ENCODE measurements at regions not wholly inside any gene's neighbourhood (a gene's known extent, or its start where the extent isn't known, plus 50 kb on each side); places are given as distances from the start of the nearest gene placed in this dataset.

DNA sequence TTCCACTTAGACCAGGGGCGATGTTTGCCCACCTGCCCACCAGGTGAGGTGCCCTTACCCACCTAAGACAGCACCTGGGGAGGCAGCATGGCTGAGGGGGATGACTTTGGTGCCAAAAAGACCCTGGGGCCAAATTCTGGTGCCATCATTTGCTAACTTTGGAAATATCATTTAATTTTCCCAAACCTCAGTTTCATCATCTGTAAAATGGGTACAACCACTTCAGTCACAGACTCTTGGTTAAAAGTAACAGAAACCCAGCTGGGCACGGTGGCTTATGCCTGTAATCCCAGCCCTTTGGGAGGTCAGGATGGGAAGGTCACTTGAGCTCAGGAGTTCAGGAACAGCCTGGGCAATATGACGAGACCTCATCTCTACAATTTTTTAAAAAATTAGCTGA, 177.8 kb downstream of the USP12 start:
- Histone ChIP-seq H3K36me3 (no peaks in the 10 kb centered on the region), H3K4me1 (peaks cover 0 to 19% (median 9%) of the 10 kb centered on the region in 4 donors), H3K9me3 (no peaks in the 10 kb centered on the region), H3K27ac (peak overlapping the region; percentile 17 to 73 (median 37)), H3K27me3 (no peaks in the 10 kb centered on the region), H3K4me3 (no peak overlapping the region)
- no peak for DNase-seq
- intact Hi-C loops (cut with DNase I; ENCODE audit: low total_unique reads): no loop called here
- WGBS, 2 donors (ENCODE audit: low coverage in 1 of 2): 95% methylated on average over 3 of the region's 3 CpGs; no CpG with 5 or more reads in 1 of the 2 donors
- in situ Hi-C loops (cut with MboI; ENCODE audit: low pct_ligation_motif_present in 1 of 4, low pct_unique_long_range_greater_than_20kb in 1 of 4, low sequenced_read_pairs in 3 of 4): loop anchor here in 2 of 4 donors (25.0 kb wide), 4 partner anchors 169 to 994 kb away; partner anchors contain the start of genes RASL11A (in 1 of the 2), RPL21 (in 1 of the 2), URAD (in 1 of the 2) and USP12 (in 1 of the 2)
- TF ChIP-seq, protein P1, sequence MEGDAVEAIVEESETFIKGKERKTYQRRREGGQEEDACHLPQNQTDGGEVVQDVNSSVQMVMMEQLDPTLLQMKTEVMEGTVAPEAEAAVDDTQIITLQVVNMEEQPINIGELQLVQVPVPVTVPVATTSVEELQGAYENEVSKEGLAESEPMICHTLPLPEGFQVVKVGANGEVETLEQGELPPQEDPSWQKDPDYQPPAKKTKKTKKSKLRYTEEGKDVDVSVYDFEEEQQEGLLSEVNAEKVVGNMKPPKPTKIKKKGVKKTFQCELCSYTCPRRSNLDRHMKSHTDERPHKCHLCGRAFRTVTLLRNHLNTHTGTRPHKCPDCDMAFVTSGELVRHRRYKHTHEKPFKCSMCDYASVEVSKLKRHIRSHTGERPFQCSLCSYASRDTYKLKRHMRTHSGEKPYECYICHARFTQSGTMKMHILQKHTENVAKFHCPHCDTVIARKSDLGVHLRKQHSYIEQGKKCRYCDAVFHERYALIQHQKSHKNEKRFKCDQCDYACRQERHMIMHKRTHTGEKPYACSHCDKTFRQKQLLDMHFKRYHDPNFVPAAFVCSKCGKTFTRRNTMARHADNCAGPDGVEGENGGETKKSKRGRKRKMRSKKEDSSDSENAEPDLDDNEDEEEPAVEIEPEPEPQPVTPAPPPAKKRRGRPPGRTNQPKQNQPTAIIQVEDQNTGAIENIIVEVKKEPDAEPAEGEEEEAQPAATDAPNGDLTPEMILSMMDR (IDR thresholded peaks at IDR 0.05): no peak
- TF ChIP-seq POLR2A (IDR thresholded peaks at IDR 0.05) (no peak), EP300 (IDR thresholded peaks at IDR 0.05; ENCODE audit: low read depth) (no peak), POLR2AphosphoS5 (IDR thresholded peaks at IDR 0.05) (no peak)

DNA sequence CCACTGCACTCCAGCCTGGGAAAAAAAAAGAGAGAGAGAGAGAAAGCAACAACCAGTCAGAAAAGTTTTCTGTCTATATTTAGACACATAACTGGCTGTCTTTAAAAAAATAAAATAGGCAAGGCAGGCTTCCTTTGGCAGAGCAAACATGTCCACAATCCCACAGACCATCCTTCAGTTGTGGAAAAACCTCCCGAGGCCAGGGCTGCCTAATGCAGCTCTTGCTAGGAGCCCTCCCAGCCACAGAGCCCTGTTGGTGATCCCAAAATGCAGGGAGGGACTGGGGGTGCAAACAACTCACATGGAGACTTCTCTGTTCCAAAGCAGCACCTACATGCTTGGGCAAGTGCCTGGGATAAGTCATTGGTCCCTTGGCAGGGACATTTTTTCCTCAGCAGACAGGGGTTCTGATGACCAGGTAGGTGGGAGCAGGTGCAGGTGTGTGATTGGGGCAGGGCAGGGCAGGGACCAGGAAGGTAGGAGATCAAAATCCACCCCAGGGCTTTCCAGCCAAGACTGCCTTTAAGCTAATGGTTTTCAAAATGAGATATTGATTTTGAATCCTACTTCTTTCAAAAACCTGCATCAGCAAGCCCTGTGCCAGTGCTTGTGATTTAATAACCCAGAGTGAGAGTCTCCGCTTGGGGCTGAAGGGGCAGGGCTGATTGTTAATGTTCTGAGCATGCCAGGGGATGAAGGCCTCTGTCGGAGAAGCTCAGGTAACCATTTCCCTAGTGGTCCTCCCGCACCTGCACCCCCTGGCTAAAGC, 178.5 kb downstream of the USP12 start:
- H3K9me3 ChIP-seq: no peaks in the 10 kb centered on the region
- no peaks in the 10 kb centered on the region for H3K36me3 ChIP-seq
- DNase-seq: no peak
- intact Hi-C loops (cut with DNase I; ENCODE audit: low total_unique reads): no loop called here
- H3K27me3 ChIP-seq: no peaks in the 10 kb centered on the region
- no peak overlapping the region for H3K4me3 ChIP-seq
- TF ChIP-seq, protein P1 (IDR thresholded peaks at IDR 0.05): no peak
- TF ChIP-seq POLR2A (IDR thresholded peaks at IDR 0.05): no peak
- TF ChIP-seq POLR2AphosphoS5 (IDR thresholded peaks at IDR 0.05): no peak
- no peak for TF ChIP-seq EP300 (IDR thresholded peaks at IDR 0.05; ENCODE audit: low read depth)
- peak overlapping the region; percentile 17 to 73 (median 50) for H3K27ac ChIP-seq
- in situ Hi-C loops (cut with MboI; ENCODE audit: low pct_ligation_motif_present in 1 of 4, low pct_unique_long_range_greater_than_20kb in 1 of 4, low sequenced_read_pairs in 3 of 4): loop anchor here in 2 of 4 donors (25.0 kb wide), 4 partner anchors 169 to 994 kb away; partner anchors contain the start of genes RASL11A (in 1 of the 2), RPL21 (in 1 of the 2), URAD (in 1 of the 2) and USP12 (in 1 of the 2)
- peaks cover 0 to 19% (median 9%) of the 10 kb centered on the region in 4 donors for H3K4me1 ChIP-seq
- WGBS, 2 donors (ENCODE audit: low coverage in 1 of 2): 66% methylated on average over 4 of the region's 4 CpGs; no CpG with 5 or more reads in 1 of the 2 donors

DNA sequence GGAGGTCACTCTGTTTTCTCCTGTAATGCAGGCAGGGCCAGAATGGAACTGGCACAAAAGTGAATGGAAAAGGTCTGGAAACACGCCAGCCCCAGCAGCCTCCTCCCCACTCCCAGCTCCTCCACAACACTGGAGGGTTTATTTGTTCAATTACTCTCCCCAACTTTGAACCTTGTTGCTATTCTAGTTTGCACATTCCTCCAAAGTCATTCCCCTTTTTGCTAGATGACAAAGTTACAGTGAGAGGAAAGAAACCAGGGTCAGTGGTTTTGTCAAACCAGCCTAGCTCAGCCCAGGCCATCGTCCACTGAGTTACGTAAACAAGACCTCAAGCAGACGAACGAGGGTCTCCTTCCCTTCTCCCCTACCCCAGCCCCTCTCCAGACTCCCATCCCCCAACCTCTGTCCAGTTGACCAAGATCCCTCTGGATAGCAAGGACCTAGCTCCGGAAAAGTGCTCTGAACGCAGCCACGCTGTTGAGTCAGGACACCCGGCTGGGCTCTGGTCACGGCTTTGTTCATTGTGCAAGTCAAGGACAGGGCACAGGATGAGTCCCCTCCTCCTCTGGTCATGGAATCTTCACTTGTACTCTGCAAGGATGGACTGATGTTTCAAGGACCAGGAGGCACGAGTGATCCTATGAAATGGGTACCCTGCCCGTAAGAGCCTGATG, 180.0 kb downstream of the USP12 start:
- Histone ChIP-seq H3K27ac (peak overlapping the region in 3 of 4 donors; percentile 43 to 73 (median 57)), H3K27me3 (no peaks in the 10 kb centered on the region), H3K36me3 (no peaks in the 10 kb centered on the region), H3K9me3 (no peaks in the 10 kb centered on the region), H3K4me1 (peaks cover 0 to 19% (median 9%) of the 10 kb centered on the region in 4 donors), H3K4me3 (no peak overlapping the region)
- 58 to 75% methylated on average over 7 to 12 of the region's 12 CpGs for WGBS, 2 donors (ENCODE audit: low coverage in 1 of 2)
- intact Hi-C loops (cut with DNase I; ENCODE audit: low total_unique reads) (no loop called here), in situ Hi-C loops (cut with MboI; ENCODE audit: low pct_ligation_motif_present in 1 of 4, low pct_unique_long_range_greater_than_20kb in 1 of 4, low sequenced_read_pairs in 3 of 4) (loop anchor here in 2 of 4 donors (25.0 kb wide), 4 partner anchors 171 to 996 kb away; partner anchors contain the start of genes RASL11A (in 1 of the 2), RPL21 (in 1 of the 2), URAD (in 1 of the 2) and USP12 (in 1 of the 2))
- DNase-seq: no peak
- TF ChIP-seq POLR2A (IDR thresholded peaks at IDR 0.05) (no peak), POLR2AphosphoS5 (IDR thresholded peaks at IDR 0.05) (no peak)
- TF ChIP-seq, protein P1 (IDR thresholded peaks at IDR 0.05): no peak

Data from transverse colon (tissue), 4 donors.